GM23338 (cell line): ENCODE measurements at regions not wholly inside any gene's neighbourhood (a gene's known extent, or its start where the extent isn't known, plus 50 kb on each side); places are given as distances from the start of the nearest gene placed in this dataset.

Experiments
- ATAC-seq: fragments of 200-7000 bp; cut with Tn5 transposase; 3 replicates; pipeline ENCODE4 v1.9.1; 2020
- DNase-seq: peaks from one replicate; pipeline ENCODE4 v3.0.0-alpha.2; 2015; ENCODE audit warnings: low spot score
- H2AFZ ChIP-seq: fragments of 200-600 bp; sonication (generic); 2 replicates; pipeline ENCODE4 v1.8.0; 2016; ENCODE audit warnings: antibody characterized with exemption, mild to moderate bottlenecking, moderate library complexity
- H3F3A ChIP-seq: fragments of 200-600 bp; sonication (generic); replicated peaks from 2 replicates; pipeline ENCODE4 v1.8.0; 2017; ENCODE audit warnings: antibody characterized with exemption, mixed run types, low read depth
- H3K27ac ChIP-seq: fragments of 200-600 bp; sonication (generic); 2 replicates; pipeline ENCODE4 v1.6.1; 2016; ENCODE audit warnings: low read depth
- H3K27me3 ChIP-seq: fragments of 200-600 bp; sonication (generic); 2 replicates; pipeline ENCODE4 v1.8.0; 2016; ENCODE audit warnings: mild to moderate bottlenecking, mixed run types, moderate library complexity; ENCODE audit not compliant: insufficient read depth
- H3K36me3 ChIP-seq: fragments of 200-600 bp; sonication (generic); 2 replicates; pipeline ENCODE4 v1.8.0; 2016; ENCODE audit warnings: mild to moderate bottlenecking; ENCODE audit not compliant: insufficient read depth
- H3K4me1 ChIP-seq: fragments of 200-600 bp; sonication (generic); 2 replicates; pipeline ENCODE4 v1.8.0; 2016; ENCODE audit warnings: mild to moderate bottlenecking, moderate library complexity; ENCODE audit not compliant: insufficient read depth
- H3K4me2 ChIP-seq: fragments of 200-600 bp; sonication (generic); 2 replicates; pipeline ENCODE4 v1.7.1; 2017; ENCODE audit warnings: mixed run types
- H3K4me3 ChIP-seq: fragments of 200-600 bp; sonication (generic); 2 replicates; pipeline ENCODE4 v1.6.1; 2016; ENCODE audit warnings: mixed run types
- H3K79me2 ChIP-seq: fragments of 200-600 bp; sonication (generic); replicated peaks from 2 replicates; pipeline ENCODE4 v1.8.0; 2017; ENCODE audit warnings: mild to moderate bottlenecking; ENCODE audit not compliant: insufficient read depth
- H3K9me2 ChIP-seq: fragments of 200-600 bp; sonication (generic); 2 replicates; pipeline ENCODE4 v1.8.0; 2017; ENCODE audit not compliant: insufficient read depth
- H4K20me1 ChIP-seq: fragments of 200-600 bp; sonication (generic); replicated peaks from 2 replicates; pipeline ENCODE4 v1.8.0; 2017; ENCODE audit warnings: mild to moderate bottlenecking; ENCODE audit not compliant: insufficient read depth
- H3K27ac Mint-ChIP-seq: 2 replicates; pipeline ENCODE4 v1.8.0; 2020; ENCODE audit warnings: inconsistent platforms, mild to moderate bottlenecking, moderate library complexity, mixed read lengths
- H3K27me3 Mint-ChIP-seq: 3 replicates; pipeline ENCODE4 v1.8.0; 2022; ENCODE audit warnings: low read depth, mild to moderate bottlenecking, moderate library complexity, mixed read lengths, inconsistent platforms; ENCODE audit not compliant: insufficient read depth, poor library complexity
- H3K36me3 Mint-ChIP-seq: 3 replicates; pipeline ENCODE4 v1.8.0; 2021; ENCODE audit warnings: low read depth, mild to moderate bottlenecking, inconsistent platforms, moderate library complexity, mixed read lengths
- H3K4me1 Mint-ChIP-seq: 3 replicates; pipeline ENCODE4 v1.8.0; 2020; ENCODE audit warnings: mild to moderate bottlenecking, inconsistent platforms, mixed read lengths
- H3K4me3 Mint-ChIP-seq: 3 replicates; pipeline ENCODE4 v1.8.0; 2021; ENCODE audit warnings: moderate library complexity, mild to moderate bottlenecking, inconsistent platforms, mixed read lengths
- H3K9me3 Mint-ChIP-seq: 3 replicates; pipeline ENCODE4 v1.8.0; 2020; ENCODE audit warnings: moderate library complexity, mild to moderate bottlenecking, inconsistent platforms, mixed read lengths
- CREB1 ChIP-seq: fragments of 250-450 bp; sonication (Bioruptor Pico); IDR thresholded peaks from 2 replicates; pipeline ENCODE4 v1.5.0; 2020; ENCODE audit warnings: low read depth, mild to moderate bottlenecking, moderate library complexity
- EZH2 ChIP-seq: fragments of 200-600 bp; sonication (generic); IDR thresholded peaks from one replicate; pipeline ENCODE4 v1.8.0; 2017; ENCODE audit warnings: antibody characterized with exemption, mild to moderate bottlenecking, low read depth; ENCODE audit not compliant: unreplicated experiment
- EZH2phosphoT487 ChIP-seq: fragments of 200-600 bp; sonication (generic); IDR thresholded peaks from one replicate; pipeline ENCODE4 v1.8.1; 2018; ENCODE audit warnings: antibody characterized with exemption; ENCODE audit not compliant: unreplicated experiment
- JUNB ChIP-seq: IDR thresholded peaks from one replicate; pipeline ENCODE4 v1.6.1; 2016; ENCODE audit warnings: antibody characterized with exemption; ENCODE audit not compliant: unreplicated experiment
- NANOG ChIP-seq: IDR thresholded peaks from 2 replicates; pipeline ENCODE4 v1.6.1; 2016; ENCODE audit warnings: antibody characterized with exemption, borderline replicate concordance
- POLR2AphosphoS5 ChIP-seq: IDR thresholded peaks from 2 replicates; pipeline ENCODE4 v1.6.1; 2016; ENCODE audit warnings: antibody characterized with exemption, low read depth
- STAT1 ChIP-seq: IDR thresholded peaks from one replicate; pipeline ENCODE4 v1.6.1; 2016; ENCODE audit warnings: antibody characterized with exemption; ENCODE audit not compliant: unreplicated experiment
- ZNF114 ChIP-seq: fragments of 250-450 bp; sonication (Bioruptor Pico); IDR thresholded peaks from 2 replicates; pipeline ENCODE4 v1.5.0; 2020; ENCODE audit warnings: mild to moderate bottlenecking, moderate library complexity
- ZNF331 ChIP-seq: fragments of 250-450 bp; sonication (Bioruptor Pico); IDR thresholded peaks from 2 replicates; pipeline ENCODE4 v1.5.0; 2020; ENCODE audit warnings: low read depth, mild to moderate bottlenecking, moderate library complexity
- TF ChIP-seq, protein P1 (sequence below): fragments of 250-450 bp; sonication (Bioruptor Pico); IDR thresholded peaks from 2 replicates; pipeline ENCODE4 v1.5.0; 2020; ENCODE audit warnings: mild to moderate bottlenecking, moderate library complexity
- TF ChIP-seq, protein P2 (sequence below): IDR thresholded peaks from one replicate; pipeline ENCODE4 v1.6.1; 2018; ENCODE audit warnings: antibody characterized with exemption; ENCODE audit not compliant: unreplicated experiment
- TF ChIP-seq, protein P3 (sequence below): IDR thresholded peaks from 2 replicates; pipeline ENCODE4 v1.6.1; 2016; ENCODE audit warnings: antibody characterized with exemption
- TF ChIP-seq, protein P4 (sequence below), 2 experiments: fragments of 200-600 bp in 1 of 2; sonication (generic) in 1 of 2; conservative IDR thresholded peaks; 2 replicates each; pipeline versions ENCODE4 v1.5.1 to v1.6.1; 2016 to 2017; ENCODE audit warnings: antibody characterized with exemption in 2 of 2, low read depth in 2 of 2, mild to moderate bottlenecking in 2 of 2, moderate library complexity in 1 of 2

DNA sequence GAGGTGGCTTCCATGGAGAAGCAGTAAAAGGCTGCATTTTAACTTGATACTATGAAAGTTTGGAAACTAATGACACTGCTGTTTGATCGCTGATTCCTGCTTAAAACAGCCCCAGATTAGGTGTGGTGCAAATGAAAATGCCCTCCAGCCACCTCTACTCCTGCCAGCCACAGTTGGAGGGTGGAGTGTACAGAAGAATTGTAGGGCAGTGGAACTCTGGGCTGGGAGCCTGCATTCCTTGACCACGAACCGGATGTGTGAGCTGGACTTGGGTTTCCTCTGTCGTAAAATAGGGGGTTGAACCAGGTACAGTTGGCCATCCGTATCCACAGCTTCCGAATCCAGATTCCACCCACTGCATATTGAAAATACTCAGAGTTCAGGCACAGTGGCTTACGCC, 84.6 kb upstream of the RFX8 start:
- TF ChIP-seq NANOG = no peak
- TF ChIP-seq, protein P1, sequence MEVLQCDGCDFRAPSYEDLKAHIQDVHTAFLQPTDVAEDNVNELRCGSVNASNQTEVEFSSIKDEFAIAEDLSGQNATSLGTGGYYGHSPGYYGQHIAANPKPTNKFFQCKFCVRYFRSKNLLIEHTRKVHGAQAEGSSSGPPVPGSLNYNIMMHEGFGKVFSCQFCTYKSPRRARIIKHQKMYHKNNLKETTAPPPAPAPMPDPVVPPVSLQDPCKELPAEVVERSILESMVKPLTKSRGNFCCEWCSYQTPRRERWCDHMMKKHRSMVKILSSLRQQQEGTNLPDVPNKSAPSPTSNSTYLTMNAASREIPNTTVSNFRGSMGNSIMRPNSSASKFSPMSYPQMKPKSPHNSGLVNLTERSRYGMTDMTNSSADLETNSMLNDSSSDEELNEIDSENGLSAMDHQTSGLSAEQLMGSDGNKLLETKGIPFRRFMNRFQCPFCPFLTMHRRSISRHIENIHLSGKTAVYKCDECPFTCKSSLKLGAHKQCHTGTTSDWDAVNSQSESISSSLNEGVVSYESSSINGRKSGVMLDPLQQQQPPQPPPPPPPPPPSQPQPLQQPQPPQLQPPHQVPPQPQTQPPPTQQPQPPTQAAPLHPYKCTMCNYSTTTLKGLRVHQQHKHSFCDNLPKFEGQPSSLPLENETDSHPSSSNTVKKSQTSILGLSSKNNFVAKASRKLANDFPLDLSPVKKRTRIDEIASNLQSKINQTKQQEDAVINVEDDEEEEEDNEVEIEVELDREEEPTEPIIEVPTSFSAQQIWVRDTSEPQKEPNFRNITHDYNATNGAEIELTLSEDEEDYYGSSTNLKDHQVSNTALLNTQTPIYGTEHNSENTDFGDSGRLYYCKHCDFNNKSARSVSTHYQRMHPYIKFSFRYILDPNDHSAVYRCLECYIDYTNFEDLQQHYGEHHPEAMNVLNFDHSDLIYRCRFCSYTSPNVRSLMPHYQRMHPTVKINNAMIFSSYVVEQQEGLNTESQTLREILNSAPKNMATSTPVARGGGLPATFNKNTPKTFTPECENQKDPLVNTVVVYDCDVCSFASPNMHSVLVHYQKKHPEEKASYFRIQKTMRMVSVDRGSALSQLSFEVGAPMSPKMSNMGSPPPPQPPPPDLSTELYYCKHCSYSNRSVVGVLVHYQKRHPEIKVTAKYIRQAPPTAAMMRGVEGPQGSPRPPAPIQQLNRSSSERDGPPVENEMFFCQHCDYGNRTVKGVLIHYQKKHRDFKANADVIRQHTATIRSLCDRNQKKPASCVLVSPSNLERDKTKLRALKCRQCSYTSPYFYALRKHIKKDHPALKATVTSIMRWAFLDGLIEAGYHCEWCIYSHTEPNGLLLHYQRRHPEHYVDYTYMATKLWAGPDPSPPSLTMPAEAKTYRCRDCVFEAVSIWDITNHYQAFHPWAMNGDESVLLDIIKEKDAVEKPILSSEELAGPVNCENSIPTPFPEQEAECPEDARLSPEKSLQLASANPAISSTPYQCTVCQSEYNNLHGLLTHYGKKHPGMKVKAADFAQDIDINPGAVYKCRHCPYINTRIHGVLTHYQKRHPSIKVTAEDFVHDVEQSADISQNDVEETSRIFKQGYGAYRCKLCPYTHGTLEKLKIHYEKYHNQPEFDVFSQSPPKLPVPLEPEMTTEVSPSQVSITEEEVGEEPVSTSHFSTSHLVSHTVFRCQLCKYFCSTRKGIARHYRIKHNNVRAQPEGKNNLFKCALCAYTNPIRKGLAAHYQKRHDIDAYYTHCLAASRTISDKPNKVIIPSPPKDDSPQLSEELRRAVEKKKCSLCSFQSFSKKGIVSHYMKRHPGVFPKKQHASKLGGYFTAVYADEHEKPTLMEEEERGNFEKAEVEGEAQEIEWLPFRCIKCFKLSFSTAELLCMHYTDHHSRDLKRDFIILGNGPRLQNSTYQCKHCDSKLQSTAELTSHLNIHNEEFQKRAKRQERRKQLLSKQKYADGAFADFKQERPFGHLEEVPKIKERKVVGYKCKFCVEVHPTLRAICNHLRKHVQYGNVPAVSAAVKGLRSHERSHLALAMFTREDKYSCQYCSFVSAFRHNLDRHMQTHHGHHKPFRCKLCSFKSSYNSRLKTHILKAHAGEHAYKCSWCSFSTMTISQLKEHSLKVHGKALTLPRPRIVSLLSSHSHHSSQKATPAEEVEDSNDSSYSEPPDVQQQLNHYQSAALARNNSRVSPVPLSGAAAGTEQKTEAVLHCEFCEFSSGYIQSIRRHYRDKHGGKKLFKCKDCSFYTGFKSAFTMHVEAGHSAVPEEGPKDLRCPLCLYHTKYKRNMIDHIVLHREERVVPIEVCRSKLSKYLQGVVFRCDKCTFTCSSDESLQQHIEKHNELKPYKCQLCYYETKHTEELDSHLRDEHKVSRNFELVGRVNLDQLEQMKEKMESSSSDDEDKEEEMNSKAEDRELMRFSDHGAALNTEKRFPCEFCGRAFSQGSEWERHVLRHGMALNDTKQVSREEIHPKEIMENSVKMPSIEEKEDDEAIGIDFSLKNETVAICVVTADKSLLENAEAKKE (CRISPR knock-in tag) = no peak
- TF ChIP-seq, protein P2, sequence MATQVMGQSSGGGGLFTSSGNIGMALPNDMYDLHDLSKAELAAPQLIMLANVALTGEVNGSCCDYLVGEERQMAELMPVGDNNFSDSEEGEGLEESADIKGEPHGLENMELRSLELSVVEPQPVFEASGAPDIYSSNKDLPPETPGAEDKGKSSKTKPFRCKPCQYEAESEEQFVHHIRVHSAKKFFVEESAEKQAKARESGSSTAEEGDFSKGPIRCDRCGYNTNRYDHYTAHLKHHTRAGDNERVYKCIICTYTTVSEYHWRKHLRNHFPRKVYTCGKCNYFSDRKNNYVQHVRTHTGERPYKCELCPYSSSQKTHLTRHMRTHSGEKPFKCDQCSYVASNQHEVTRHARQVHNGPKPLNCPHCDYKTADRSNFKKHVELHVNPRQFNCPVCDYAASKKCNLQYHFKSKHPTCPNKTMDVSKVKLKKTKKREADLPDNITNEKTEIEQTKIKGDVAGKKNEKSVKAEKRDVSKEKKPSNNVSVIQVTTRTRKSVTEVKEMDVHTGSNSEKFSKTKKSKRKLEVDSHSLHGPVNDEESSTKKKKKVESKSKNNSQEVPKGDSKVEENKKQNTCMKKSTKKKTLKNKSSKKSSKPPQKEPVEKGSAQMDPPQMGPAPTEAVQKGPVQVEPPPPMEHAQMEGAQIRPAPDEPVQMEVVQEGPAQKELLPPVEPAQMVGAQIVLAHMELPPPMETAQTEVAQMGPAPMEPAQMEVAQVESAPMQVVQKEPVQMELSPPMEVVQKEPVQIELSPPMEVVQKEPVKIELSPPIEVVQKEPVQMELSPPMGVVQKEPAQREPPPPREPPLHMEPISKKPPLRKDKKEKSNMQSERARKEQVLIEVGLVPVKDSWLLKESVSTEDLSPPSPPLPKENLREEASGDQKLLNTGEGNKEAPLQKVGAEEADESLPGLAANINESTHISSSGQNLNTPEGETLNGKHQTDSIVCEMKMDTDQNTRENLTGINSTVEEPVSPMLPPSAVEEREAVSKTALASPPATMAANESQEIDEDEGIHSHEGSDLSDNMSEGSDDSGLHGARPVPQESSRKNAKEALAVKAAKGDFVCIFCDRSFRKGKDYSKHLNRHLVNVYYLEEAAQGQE = no peak
- no peak for TF ChIP-seq ZNF331 (CRISPR knock-in tag)
- TF ChIP-seq JUNB = no peak
- TF ChIP-seq EZH2phosphoT487 = no peak
- TF ChIP-seq POLR2AphosphoS5 = no peak
- no peak for TF ChIP-seq CREB1 (CRISPR knock-in tag)
- no peak for TF ChIP-seq EZH2
- TF ChIP-seq, protein P3, sequence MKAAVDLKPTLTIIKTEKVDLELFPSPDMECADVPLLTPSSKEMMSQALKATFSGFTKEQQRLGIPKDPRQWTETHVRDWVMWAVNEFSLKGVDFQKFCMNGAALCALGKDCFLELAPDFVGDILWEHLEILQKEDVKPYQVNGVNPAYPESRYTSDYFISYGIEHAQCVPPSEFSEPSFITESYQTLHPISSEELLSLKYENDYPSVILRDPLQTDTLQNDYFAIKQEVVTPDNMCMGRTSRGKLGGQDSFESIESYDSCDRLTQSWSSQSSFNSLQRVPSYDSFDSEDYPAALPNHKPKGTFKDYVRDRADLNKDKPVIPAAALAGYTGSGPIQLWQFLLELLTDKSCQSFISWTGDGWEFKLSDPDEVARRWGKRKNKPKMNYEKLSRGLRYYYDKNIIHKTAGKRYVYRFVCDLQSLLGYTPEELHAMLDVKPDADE = no peak
- TF ChIP-seq STAT1 = no peak
- TF ChIP-seq ZNF114 (CRISPR knock-in tag) = no peak
- TF ChIP-seq, protein P4, sequence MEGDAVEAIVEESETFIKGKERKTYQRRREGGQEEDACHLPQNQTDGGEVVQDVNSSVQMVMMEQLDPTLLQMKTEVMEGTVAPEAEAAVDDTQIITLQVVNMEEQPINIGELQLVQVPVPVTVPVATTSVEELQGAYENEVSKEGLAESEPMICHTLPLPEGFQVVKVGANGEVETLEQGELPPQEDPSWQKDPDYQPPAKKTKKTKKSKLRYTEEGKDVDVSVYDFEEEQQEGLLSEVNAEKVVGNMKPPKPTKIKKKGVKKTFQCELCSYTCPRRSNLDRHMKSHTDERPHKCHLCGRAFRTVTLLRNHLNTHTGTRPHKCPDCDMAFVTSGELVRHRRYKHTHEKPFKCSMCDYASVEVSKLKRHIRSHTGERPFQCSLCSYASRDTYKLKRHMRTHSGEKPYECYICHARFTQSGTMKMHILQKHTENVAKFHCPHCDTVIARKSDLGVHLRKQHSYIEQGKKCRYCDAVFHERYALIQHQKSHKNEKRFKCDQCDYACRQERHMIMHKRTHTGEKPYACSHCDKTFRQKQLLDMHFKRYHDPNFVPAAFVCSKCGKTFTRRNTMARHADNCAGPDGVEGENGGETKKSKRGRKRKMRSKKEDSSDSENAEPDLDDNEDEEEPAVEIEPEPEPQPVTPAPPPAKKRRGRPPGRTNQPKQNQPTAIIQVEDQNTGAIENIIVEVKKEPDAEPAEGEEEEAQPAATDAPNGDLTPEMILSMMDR (conservative IDR thresholded peaks at IDR 0.05; ENCODE audit: low read depth in 2 of 2) = no peak
- Histone ChIP-seq H3K4me2 (no peak overlapping the region), H3K36me3 (no peaks in the 10 kb centered on the region), H3K9me2 (0 out of 2 replicates have a peak, but pooled peaks cover 14% of the 10 kb centered on the region), H3K27me3 (no peaks in the 10 kb centered on the region), H3K4me3 (no peak overlapping the region), H4K20me1 (no peaks in the 10 kb centered on the region), H3F3A (no peaks in the 10 kb centered on the region), H3K4me1 (0 out of 2 replicates have a peak, but pooled peaks cover under 1% of the 10 kb centered on the region), H2AFZ (0 out of 2 replicates have a peak overlapping the region, but pooled peaks have one; percentile 38), H3K27ac (no peak overlapping the region), H3K79me2 (no peaks in the 10 kb centered on the region)
- ATAC-seq = no peak
- peaks cover 5% of the 10 kb centered on the region for H3K4me1 Mint-ChIP-seq
- DNase-seq = no peak
- no peak overlapping the region for H3K4me3 Mint-ChIP-seq
- no peaks in the 10 kb centered on the region for H3K36me3 Mint-ChIP-seq
- H3K9me3 Mint-ChIP-seq = no peaks in the 10 kb centered on the region
- peaks cover 3% of the 10 kb centered on the region for H3K27me3 Mint-ChIP-seq
- no peak overlapping the region for H3K27ac Mint-ChIP-seq
